H9 (cell line): ENCODE measurements at regions not wholly inside any gene's neighbourhood (a gene's known extent, or its start where the extent isn't known, plus 50 kb on each side); places are given as distances from the start of the nearest gene placed in this dataset.

ENCODE experiments used
- DNase-seq: peaks from one replicate; pipeline ENCODE4 v3.0.0-alpha.2; 2017
- H2AFZ ChIP-seq: one replicate; pipeline ENCODE4 v1.6.1; 2013; ENCODE audit warnings: mild to moderate bottlenecking, low read length, control low read depth, moderate library complexity
- H2AK5ac ChIP-seq: 2 replicates; pipeline ENCODE4 v1.6.1; 2013; ENCODE audit warnings: low read length, control low read depth, mixed read lengths; ENCODE audit not compliant: insufficient read length
- H2BK120ac ChIP-seq: one replicate; pipeline ENCODE4 v1.6.1; 2013; ENCODE audit warnings: low read depth, mild to moderate bottlenecking, low read length, control low read depth, inconsistent platforms; ENCODE audit not compliant: poor library complexity, severe bottlenecking
- H2BK12ac ChIP-seq: 2 replicates; pipeline ENCODE4 v1.6.1; 2013; ENCODE audit warnings: low read length, control low read depth, mixed read lengths, low read depth; ENCODE audit not compliant: insufficient read length
- H2BK15ac ChIP-seq: 2 replicates; pipeline ENCODE4 v1.6.1; 2013; ENCODE audit warnings: low read depth, low read length, control low read depth
- H2BK20ac ChIP-seq: one replicate; pipeline ENCODE4 v1.6.1; 2013; ENCODE audit warnings: low read depth, mild to moderate bottlenecking, low read length, control low read depth, inconsistent platforms; ENCODE audit not compliant: poor library complexity, severe bottlenecking
- H2BK5ac ChIP-seq: 2 replicates; pipeline ENCODE4 v1.6.1; 2013; ENCODE audit warnings: low read length, control low read depth, mixed read lengths; ENCODE audit not compliant: insufficient read length
- H3K14ac ChIP-seq: 2 replicates; pipeline ENCODE4 v1.6.1; 2013; ENCODE audit warnings: low read length, control low read depth; ENCODE audit not compliant: insufficient read depth
- H3K18ac ChIP-seq: 2 replicates; pipeline ENCODE4 v1.6.1; 2013; ENCODE audit warnings: low read depth, mild to moderate bottlenecking, mixed read lengths, low read length, control low read depth; ENCODE audit not compliant: insufficient read length
- H3K23ac ChIP-seq: 2 replicates; pipeline ENCODE4 v1.6.1; 2013; ENCODE audit warnings: low read length, control low read depth, mixed read lengths, low read depth; ENCODE audit not compliant: insufficient read length
- H3K23me2 ChIP-seq: 2 replicates; pipeline ENCODE4 v1.6.1; 2013; ENCODE audit warnings: low read depth, mild to moderate bottlenecking, mixed read lengths, low read length, control low read depth; ENCODE audit not compliant: insufficient read length, poor library complexity, severe bottlenecking
- H3K27ac ChIP-seq: 2 replicates; pipeline ENCODE4 v1.5.1; 2013; ENCODE audit warnings: low read length, control low read depth, mixed read lengths, low read depth; ENCODE audit not compliant: insufficient read length
- H3K27me3 ChIP-seq: 2 replicates; pipeline ENCODE4 v1.6.1; 2013; ENCODE audit warnings: low read length, control low read depth, inconsistent platforms; ENCODE audit not compliant: insufficient read depth
- H3K4ac ChIP-seq: 2 replicates; pipeline ENCODE4 v1.6.1; 2013; ENCODE audit warnings: low read depth, mild to moderate bottlenecking, control low read depth, inconsistent platforms, low read length, moderate library complexity
- H3K4me1 ChIP-seq: 2 replicates; pipeline ENCODE4 v1.6.1; 2013; ENCODE audit warnings: low read length, control low read depth, inconsistent platforms; ENCODE audit not compliant: insufficient read depth
- H3K4me2 ChIP-seq: 2 replicates; pipeline ENCODE4 v1.6.1; 2013; ENCODE audit warnings: low read length, control low read depth, mixed read lengths; ENCODE audit not compliant: insufficient read length, insufficient read depth
- H3K56ac ChIP-seq: 2 replicates; pipeline ENCODE4 v1.6.1; 2013; ENCODE audit warnings: low read depth, mild to moderate bottlenecking, mixed read lengths, low read length, control low read depth; ENCODE audit not compliant: insufficient read length
- H3K79me1 ChIP-seq: 2 replicates; pipeline ENCODE4 v1.6.1; 2013; ENCODE audit warnings: low read depth, mild to moderate bottlenecking, moderate library complexity, low read length, control low read depth, inconsistent platforms; ENCODE audit not compliant: insufficient read depth, poor library complexity, severe bottlenecking
- H3K79me2 ChIP-seq: 2 replicates; pipeline ENCODE4 v1.6.1; 2013; ENCODE audit warnings: low read length, control low read depth, inconsistent platforms; ENCODE audit not compliant: insufficient read depth
- H3K9ac ChIP-seq: 2 replicates; pipeline ENCODE4 v1.6.1; 2013; ENCODE audit warnings: low read length, control low read depth, mixed read lengths; ENCODE audit not compliant: insufficient read length; ENCODE audit errors: extremely low read depth
- H3K9me3 ChIP-seq: one replicate; pipeline ENCODE4 v1.6.1; 2013; ENCODE audit warnings: low read depth, low read length, inconsistent platforms; ENCODE audit not compliant: control insufficient read depth
- H3T11ph ChIP-seq: one replicate; pipeline ENCODE4 v1.6.1; 2013; ENCODE audit warnings: mild to moderate bottlenecking, low read length, control low read depth, inconsistent platforms
- H4K20me1 ChIP-seq: one replicate; pipeline ENCODE4 v1.6.1; 2013; ENCODE audit not compliant: control insufficient read depth, insufficient read length, insufficient read depth
- H4K5ac ChIP-seq: 2 replicates; pipeline ENCODE4 v1.6.1; 2013; ENCODE audit warnings: low read depth, mild to moderate bottlenecking, mixed read lengths, low read length, control low read depth; ENCODE audit not compliant: insufficient read length
- H4K8ac ChIP-seq: replicated peaks from 2 replicates; pipeline ENCODE4 v1.6.1; 2013; ENCODE audit warnings: low read length, control low read depth, mixed read lengths, low read depth; ENCODE audit not compliant: insufficient read length
- H4K91ac ChIP-seq: 2 replicates; pipeline ENCODE4 v1.6.1; 2013; ENCODE audit warnings: low read depth, mild to moderate bottlenecking, moderate library complexity, mixed read lengths, low read length, control low read depth; ENCODE audit not compliant: insufficient read length
- H3K27ac Mint-ChIP-seq, 3 experiments: 2 replicates in 2 of 3; 3 replicates in 1 of 3; pipeline ENCODE4 v1.8.0; 2020 to 2021; ENCODE audit warnings: mixed read lengths in 3 of 3, mild to moderate bottlenecking in 1 of 3, moderate library complexity in 1 of 3
- H3K27me3 Mint-ChIP-seq: 2 replicates; pipeline ENCODE4 v1.8.0; 2021; ENCODE audit warnings: low read depth, mild to moderate bottlenecking, moderate library complexity, mixed read lengths
- H3K36me3 Mint-ChIP-seq, 3 experiments: 2 replicates in 2 of 3; 3 replicates in 1 of 3; pipeline ENCODE4 v1.8.0; 2020 to 2021; ENCODE audit warnings: low read depth in 3 of 3, mixed read lengths in 3 of 3; ENCODE audit not compliant: insufficient read depth in 1 of 3
- H3K4me1 Mint-ChIP-seq, 2 experiments: 2 replicates each; pipeline ENCODE4 v1.8.0; 2020; ENCODE audit warnings: mixed read lengths in 2 of 2
- H3K4me3 Mint-ChIP-seq, 2 experiments: 2 replicates in 1 of 2; 3 replicates in 1 of 2; pipeline ENCODE4 v1.8.0; 2020 to 2021; ENCODE audit warnings: mild to moderate bottlenecking in 2 of 2, mixed read lengths in 2 of 2, moderate library complexity in 1 of 2
- H3K9me3 Mint-ChIP-seq, 2 experiments: 2 replicates in 1 of 2; 3 replicates in 1 of 2; pipeline ENCODE4 v1.8.0; 2020; ENCODE audit warnings: mild to moderate bottlenecking in 2 of 2, mixed read lengths in 2 of 2, moderate library complexity in 1 of 2
- WGBS: extraction: QIAGEN DNeasy Blood & Tissue Kit; methylation state at CpG from one replicate; pipeline ENCODE4 v1.1.7; 2013; ENCODE audit warnings: missing lambda C conversion rate, low lambda C conversion rate, mixed read lengths; ENCODE audit not compliant: insufficient read length; ENCODE audit errors: extremely low coverage; 5-methylcytosine and 5-hydroxymethylcytosine counted together
- TF ChIP-seq, protein P1 (sequence below): fragments of 200-600 bp; sonication (generic); conservative IDR thresholded peaks from 3 replicates; pipeline ENCODE4 v1.8.0; 2021; ENCODE audit warnings: antibody characterized with exemption, mild to moderate bottlenecking

DNA sequence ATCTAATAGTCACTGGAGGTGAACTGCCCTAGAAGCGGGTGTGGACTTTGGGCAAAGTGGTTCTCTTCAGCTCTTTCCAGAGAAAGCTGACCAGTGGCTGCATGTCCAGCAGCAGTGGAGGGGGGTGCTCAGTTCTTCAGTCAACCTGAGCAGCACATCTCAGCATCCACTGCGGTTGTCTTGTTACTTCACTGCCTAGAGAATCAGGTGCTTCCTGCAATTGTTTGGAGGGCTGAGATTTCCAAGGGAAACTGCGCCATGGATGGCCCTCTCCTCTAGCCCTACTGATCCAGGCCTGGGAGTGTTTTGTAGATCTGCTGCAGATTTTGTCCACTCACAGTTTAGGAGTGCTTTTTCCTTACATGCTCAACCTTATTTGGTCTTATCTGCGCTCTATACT is 65.6 kb upstream of the CFAP161 start:
- Histone ChIP-seq H3K79me2 (no peaks in the 10 kb centered on the region), H3K4me1 (no peaks in the 10 kb centered on the region), H3K4me2 (no peak overlapping the region), H3K18ac (no peak overlapping the region), H4K20me1 (no peaks in the 10 kb centered on the region), H3K27me3 (no peaks in the 10 kb centered on the region), H2BK15ac (no peak overlapping the region), H4K8ac (no peak overlapping the region), H3T11ph (no peak overlapping the region), H2AK5ac (no peak overlapping the region), H3K14ac (no peak overlapping the region), H4K5ac (no peak overlapping the region), H2AFZ (no peak overlapping the region), H2BK5ac (no peak overlapping the region), H3K56ac (no peak overlapping the region), H3K9ac (no peak overlapping the region), H2BK12ac (no peak overlapping the region), H3K4ac (no peak overlapping the region), H3K27ac (no peak overlapping the region), H3K9me3 (no peaks in the 10 kb centered on the region), H3K79me1 (no peaks in the 10 kb centered on the region), H4K91ac (no peak overlapping the region), H3K23me2 (no peaks in the 10 kb centered on the region), H2BK20ac (no peak overlapping the region), H2BK120ac (no peak overlapping the region), H3K23ac (no peak overlapping the region)
- DNase-seq = no peak
- Mint-ChIP-seq H3K27ac (no peak overlapping the region), H3K27me3 (peaks cover 5% of the 10 kb centered on the region), H3K4me1 (peaks cover 0 to 3% of the 10 kb centered on the region in 2 experiments; a peak in 1 of 4 replicates), H3K4me3 (no peak overlapping the region), H3K36me3 (no peaks in the 10 kb centered on the region), H3K9me3 (no peaks in the 10 kb centered on the region)
- WGBS = no CpG with 5 or more reads among the region's 4 CpGs
- TF ChIP-seq, protein P1, sequence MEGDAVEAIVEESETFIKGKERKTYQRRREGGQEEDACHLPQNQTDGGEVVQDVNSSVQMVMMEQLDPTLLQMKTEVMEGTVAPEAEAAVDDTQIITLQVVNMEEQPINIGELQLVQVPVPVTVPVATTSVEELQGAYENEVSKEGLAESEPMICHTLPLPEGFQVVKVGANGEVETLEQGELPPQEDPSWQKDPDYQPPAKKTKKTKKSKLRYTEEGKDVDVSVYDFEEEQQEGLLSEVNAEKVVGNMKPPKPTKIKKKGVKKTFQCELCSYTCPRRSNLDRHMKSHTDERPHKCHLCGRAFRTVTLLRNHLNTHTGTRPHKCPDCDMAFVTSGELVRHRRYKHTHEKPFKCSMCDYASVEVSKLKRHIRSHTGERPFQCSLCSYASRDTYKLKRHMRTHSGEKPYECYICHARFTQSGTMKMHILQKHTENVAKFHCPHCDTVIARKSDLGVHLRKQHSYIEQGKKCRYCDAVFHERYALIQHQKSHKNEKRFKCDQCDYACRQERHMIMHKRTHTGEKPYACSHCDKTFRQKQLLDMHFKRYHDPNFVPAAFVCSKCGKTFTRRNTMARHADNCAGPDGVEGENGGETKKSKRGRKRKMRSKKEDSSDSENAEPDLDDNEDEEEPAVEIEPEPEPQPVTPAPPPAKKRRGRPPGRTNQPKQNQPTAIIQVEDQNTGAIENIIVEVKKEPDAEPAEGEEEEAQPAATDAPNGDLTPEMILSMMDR = no peak
